GM19438 (cell line): ENCODE measurements at regions not wholly inside any gene's neighbourhood (a gene's known extent, or its start where the extent isn't known, plus 50 kb on each side); places are given as distances from the start of the nearest gene placed in this dataset.
"Not testable (repeated sequence)": the region's sequence is repeated elsewhere in the genome, so short reads cannot be mapped to it uniquely, and the experiment has no call there.

Experiments
- ATAC-seq: cut with Tn5 transposase; IDR thresholded peaks from one replicate; pipeline ENCODE4 v1.9.1; 2021; ENCODE audit warnings: low read depth; ENCODE audit not compliant: unreplicated experiment

DNA sequence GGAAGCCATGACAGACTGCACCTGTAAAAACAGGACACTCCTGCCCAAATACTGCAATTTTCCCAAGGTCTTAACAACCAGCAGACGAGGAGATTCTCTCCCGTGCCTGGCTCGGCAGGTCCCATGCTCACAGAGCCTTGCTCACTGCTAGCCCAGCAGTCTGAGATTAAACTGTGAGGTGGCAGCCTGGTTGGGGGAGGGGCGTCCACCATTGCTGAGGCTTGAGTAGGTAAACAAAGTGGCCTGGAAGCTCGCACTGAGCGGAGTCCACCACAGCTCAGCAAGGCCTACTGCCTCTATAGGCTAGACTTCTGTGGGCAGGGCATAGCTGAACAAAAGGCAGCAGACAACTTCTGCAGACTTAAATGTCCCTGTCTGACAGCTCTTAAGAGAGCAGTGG is 80.3 kb downstream of the ANXA5 start:
- not testable (repeated sequence) for ATAC-seq

DNA sequence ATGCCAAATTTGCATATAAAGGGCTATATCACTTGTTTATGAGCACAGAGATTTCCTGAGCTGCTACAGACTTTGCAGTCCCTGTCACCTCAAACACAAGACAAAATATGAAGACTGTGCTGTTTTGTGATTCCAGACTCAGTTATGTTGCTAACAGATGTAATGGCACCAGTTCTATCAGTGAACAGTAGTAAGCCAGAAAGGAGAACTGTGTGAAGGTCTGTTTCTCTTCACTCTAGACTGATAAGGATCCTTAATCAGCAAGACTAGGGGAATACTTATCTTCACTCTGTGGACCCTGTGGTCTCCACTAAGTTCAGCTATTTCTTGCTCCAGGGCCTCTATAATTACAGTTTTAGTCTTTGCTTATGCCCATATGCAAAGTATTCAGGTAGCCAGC is 82.7 kb downstream of the ANXA5 start:
- ATAC-seq = no peak

- ATAC-seq = no peak
Observed at GRCh38 chr4:121599049-121599448, 97.7 kb downstream of the ANXA5 start.

DNA sequence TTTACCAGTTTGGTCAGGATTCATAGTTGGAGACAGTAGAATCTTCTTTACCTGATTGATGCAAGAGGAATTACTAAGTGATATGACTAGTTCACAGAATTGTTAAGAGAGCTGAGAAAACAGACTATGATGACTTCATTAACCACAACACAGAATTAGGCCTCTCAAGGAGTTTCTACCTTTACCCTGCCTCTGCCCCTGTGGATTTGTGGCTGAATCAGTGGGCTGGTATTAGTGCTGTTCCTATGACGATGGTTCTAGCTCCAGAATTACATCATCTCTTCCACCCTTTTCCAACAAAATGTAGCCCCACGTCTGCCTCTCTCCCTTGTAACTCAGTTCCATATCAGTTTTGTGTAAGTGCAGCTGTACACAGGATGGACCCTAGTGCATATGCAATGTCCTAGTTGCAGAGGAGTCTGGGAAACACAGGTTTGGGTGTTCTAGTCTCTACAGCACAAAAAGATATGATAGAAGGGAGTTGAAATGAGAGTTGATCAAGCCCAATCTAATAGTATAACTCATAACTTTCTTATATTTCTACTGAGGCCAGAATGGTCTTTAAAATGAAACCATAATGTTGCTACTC is 99.3 kb downstream of the ANXA5 start:
- ATAC-seq = no peak

- ATAC-seq = no peak
Observed at GRCh38 chr4:121594796-121595526, 101.8 kb downstream of the ANXA5 start.

GRCh38 chr4:121593760-121594159 is 103.0 kb downstream of the ANXA5 start:
- no peak for ATAC-seq

DNA sequence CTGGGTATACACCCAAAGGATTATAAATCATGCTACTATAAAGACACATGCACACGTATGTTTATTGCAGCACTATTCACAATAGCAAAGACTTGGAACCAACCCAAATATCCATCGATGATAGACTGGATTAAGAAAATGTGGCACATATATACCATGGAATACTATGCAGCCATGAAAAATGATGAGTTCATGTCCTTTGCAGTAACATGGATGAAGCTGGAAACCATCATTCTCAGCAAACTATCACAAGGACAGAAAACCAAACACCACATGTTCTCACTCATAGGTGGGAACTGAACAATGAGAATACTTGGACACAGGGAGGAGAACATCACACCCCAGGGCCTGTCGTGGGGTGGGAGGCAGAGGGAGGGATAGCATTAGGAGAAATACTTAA is 104.5 kb downstream of the ANXA5 start:
- not testable (repeated sequence) for ATAC-seq

DNA sequence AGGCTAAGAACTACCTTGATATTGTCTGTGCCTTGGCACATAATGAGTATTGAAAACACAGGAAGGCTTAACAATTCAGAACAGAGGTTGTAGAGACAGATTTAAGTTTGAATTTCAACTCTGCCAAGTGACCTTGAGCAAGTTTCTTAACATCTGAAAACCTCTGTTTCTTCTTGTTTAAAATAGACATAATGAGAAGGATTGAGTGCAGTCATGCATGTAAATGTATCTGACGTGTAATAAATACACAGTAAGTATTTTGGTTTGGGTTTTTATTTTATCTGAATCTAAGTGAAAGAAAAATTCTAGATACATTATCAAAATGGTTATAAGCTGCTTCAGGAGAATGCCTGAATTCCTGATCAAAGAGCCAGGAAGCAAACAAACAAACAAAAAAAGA is 111.9 kb downstream of the ANXA5 start:
- no peak for ATAC-seq

DNA sequence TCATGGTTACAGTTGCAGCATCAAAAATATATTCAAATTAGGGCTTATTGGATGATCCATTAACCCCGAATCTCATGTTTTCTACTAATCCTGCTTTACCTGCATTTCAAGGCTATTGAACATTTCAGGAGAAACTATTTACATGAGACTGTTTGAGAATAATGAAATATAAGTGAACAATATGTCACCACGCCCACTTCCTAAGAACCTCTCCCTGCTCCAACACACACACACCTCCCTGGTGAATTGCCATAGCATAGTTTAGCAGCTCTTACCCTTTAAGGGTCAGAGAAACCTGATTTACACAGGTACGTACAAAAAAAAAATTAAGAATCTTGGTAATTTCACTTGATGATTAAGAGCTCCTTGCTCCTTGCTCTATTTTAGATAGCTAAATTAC is 113.4 kb downstream of the ANXA5 start:
- ATAC-seq = no peak

DNA sequence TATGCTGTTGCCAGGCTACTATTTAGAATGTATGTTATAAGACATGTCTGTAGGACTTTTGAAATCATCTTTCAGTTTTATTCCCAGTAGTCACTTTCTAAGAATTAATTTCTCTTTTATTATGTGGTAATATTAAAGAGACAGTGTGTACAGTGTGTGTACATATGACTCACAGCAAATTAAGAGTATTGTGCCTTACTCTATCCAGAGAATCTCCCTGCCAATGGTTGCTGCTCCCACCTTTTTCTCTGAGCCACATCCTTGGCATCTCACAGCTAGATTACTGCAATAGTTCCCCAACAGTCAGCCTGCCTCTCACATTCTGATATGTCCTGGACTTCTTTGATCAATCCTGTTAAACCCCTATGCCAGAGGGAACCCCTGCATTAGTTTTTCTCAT is 114.5 kb downstream of the ANXA5 start:
- no peak for ATAC-seq

- ATAC-seq = not testable (repeated sequence)
Observed at GRCh38 chr4:121575392-121575791, 121.4 kb downstream of the ANXA5 start.

GRCh38 chr4:121574618-121575017 is 122.2 kb downstream of the ANXA5 start:
- ATAC-seq = no peak

- no peak for ATAC-seq
Observed at GRCh38 chr4:121567748-121568147, 129.0 kb downstream of the ANXA5 start.

GRCh38 chr4:121564840-121565375 is 131.9 kb downstream of the ANXA5 start:
- no peak for ATAC-seq

DNA sequence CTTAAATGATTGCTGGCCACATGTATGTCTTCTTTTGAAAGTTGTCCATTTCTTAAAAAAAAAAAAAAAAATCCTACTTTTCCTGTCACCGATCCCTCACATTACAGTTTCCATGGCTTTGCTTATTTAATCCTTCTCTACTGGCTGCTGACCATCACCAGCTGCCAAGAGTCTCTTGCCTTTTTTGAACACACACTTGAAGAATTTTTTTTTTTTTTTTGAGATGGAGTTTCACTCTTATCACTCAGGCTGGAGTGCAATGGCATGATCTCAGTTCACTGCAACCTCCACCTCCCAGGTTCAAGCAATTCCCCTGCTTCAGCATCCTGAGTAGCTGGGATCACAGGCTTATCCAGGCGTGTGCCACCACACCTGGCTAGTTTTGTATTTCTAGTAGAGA is 134.0 kb downstream of the ANXA5 start:
- ATAC-seq = no peak

DNA sequence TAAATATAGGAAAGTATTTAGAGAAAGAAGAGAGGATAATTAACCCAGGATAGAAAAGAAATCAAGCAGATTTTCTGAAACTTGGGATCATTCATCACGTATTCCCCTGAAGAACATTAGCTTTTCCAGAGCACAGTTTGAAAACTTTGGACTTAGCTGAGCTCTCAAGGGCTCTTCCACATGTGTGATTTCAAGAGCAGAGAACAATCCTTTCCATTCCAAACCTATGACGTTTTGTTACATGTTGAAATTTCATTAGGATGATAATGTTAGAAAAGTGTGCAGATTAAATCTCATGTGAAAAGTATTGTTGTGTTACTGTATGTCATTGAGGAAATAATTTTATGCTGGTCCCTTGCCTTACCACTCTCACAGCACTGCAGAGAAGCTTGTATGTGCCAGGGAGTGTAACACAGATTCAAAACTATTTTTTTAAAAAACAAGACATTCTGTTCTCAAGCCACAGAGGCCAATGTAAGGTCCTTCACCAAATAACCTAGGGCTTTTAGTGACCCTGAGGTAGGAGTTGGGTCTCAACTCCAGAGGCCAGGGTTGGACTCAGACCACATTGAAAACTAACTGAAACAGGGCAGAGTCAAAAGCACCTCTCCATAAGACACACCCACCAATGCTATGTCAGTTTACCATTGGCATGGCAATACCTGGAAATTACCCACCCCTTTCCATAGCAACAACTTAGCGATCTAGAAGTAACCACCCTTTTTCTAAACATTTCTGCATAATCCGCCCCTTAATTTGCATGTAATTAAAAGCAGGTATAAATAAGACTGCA is 141.3 kb downstream of the ANXA5 start:
- ATAC-seq = no peak

- no peak for ATAC-seq
Observed at GRCh38 chr4:121554382-121554781, 142.4 kb downstream of the ANXA5 start.

- ATAC-seq = no peak
Observed at GRCh38 chr4:121551881-121552280, 144.9 kb downstream of the ANXA5 start.

GRCh38 chr4:121551271-121551670 is 145.5 kb downstream of the ANXA5 start:
- no peak for ATAC-seq

GRCh38 chr4:121541696-121542095 is 155.1 kb downstream of the ANXA5 start:
- no peak for ATAC-seq

DNA sequence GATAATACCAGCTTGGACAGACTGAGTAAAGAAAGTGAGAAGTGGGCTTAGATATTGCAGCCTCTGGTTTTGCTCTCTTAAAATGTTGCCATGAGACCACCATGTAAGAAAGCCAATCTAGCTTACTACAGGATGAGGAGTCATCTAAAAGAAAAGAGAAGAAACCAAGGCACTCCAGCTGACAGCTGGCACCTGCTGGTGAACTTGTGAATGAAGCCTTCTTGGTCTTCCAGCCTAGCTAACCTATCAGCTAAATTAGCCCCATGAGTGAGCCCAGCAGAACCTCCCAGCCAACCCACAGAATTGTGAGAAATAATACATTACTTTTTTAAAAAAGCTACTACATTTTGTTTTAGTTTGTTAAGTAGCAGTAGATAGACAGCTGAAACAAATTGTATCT is 154.5 kb upstream of the QRFPR start:
- no peak for ATAC-seq
